GM18508 (cell line): ENCODE measurements at regions not wholly inside any gene's neighbourhood (a gene's known extent, or its start where the extent isn't known, plus 50 kb on each side); places are given as distances from the start of the nearest gene placed in this dataset.
"Not testable (repeated sequence)": the region's sequence is repeated elsewhere in the genome, so short reads cannot be mapped to it uniquely, and the experiment has no call there.

Source experiments
- ATAC-seq: cut with Tn5 transposase; IDR thresholded peaks from one replicate; pipeline ENCODE4 v1.9.1; 2021; ENCODE audit warnings: moderate number of reproducible peaks; ENCODE audit not compliant: insufficient read depth, unreplicated experiment

DNA sequence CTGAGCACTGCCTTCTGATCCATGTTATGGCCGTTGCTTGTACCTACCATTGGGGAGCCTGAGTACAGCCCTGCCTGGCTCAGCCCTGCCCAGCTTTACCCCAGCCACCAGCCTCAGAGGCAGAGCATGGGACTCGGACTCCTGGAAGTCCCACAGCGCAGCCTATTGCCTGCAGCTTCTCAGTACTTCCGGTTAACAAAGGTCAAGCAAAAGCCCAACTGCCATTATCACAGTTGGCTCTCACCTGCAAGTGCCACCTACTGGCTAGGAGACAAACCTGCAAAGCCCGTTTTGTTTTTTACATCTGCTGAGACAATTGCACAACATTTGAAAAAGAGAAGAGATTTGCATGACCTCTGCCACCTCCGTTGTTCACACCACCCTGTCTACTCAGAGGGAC, 1081.7 kb downstream of the NAALADL2 start:
- ATAC-seq = no peak

DNA sequence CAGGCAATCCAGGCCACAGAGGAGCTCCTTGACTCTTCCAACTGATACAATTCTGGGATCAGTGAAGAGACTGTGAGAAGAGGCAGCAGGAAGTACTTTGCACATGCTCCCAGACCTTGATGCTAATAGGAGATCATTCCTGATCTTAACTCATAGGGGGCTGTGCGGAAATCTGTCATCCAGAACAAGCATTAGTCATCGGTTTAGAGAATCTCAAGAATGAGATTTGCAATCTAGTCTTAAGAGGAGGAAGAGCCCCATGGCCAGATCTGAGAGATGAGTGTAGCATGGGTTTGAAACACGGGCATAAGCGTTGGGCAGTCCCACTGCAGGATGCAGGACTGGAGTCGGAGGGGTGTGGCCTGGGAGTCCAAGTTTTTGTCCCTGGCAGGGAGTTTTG, 1081.1 kb downstream of the NAALADL2 start:
- ATAC-seq = no peak

DNA sequence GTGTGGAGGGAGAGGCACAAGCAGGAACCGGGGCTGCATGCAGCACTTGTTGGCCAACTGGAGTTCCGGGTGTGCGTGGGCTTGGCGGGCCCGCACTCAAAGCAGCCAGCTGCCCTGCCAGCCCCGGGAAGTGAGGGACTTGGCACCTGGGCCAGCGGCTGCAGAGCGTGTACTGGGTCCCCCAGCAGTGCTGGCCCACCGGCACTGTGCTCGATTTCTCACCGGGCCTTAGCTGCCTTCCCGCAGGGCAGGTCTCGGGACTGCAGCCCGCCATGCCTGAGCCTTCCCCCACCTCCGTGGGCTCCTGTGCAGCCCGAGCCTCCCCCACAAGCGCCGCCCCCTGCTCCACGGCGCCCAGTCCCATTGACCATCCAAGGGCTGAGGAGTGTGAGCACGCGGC, 1078.2 kb downstream of the NAALADL2 start:
- ATAC-seq = not testable (repeated sequence)

DNA sequence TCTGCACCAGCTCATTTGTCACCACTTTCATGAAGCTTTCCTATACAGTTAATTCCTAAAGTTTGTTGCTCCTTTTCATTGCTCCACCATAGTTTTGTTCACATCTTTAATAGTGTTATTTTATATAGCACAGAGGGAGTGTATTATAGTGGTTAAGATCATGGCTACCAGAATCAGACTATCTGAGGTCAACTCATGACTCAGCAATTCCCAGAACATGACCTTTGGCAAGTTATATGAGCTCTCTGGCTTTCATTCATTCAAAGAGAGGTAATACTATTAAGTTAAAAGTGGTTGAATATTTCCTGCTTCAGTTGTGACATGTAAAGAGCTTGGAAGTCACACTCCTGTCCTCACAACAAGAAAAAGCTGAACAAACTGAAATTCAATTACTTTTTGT, 1073.5 kb downstream of the NAALADL2 start:
- no peak for ATAC-seq

DNA sequence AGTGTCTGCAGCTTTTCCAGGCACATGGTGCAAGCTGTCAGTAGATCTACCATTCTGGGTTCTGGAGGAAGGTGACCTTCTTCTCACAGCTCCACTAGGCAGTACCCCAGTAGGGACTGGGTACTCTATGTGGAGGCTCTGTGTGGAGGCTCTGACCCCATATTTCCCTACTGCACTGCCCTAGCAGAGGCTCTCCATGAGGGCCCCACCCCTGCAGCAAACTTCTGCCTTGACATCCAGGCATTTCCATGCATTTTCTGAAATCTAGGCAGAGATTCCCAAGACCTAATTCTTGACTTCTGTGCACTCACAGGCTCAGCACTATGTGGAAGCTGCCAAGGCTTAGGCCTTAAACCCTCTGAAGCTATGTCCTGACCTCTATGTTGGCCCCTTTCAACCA, 1060.0 kb downstream of the NAALADL2 start:
- ATAC-seq = no peak

DNA sequence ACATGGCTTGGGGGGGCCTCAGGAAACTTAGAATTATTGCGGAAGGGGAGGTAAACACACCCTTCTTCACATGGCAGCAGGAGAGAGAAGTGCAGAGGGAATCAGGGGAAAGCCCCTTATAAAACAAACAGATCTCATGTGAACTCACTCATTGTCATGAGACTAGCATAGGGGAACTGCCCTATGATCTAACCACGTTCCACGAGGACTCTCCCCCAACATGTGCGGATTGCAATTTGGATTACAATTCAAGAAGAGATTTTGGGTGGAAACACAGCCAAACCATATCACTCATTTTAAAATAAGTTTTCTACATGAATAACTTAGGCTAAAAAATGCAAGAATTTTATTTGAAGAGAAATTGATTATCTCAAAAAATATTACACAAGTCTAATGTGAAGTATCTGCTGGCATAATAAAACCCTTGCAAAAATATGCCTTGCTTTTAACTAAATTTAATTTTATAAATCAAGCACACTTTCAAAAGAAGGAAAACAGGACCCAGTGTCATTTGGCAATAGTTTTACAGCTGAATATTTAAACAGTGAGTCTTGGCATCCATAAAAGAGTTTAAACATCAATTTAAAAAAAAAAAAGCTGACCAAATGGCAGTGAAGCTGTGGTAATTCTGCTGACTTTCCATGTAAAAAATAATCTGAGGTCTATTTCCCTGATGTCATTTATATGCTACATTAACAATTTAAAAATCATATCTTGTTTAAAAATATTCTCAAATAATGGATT, 1057.2 kb downstream of the NAALADL2 start:
- no peak for ATAC-seq

DNA sequence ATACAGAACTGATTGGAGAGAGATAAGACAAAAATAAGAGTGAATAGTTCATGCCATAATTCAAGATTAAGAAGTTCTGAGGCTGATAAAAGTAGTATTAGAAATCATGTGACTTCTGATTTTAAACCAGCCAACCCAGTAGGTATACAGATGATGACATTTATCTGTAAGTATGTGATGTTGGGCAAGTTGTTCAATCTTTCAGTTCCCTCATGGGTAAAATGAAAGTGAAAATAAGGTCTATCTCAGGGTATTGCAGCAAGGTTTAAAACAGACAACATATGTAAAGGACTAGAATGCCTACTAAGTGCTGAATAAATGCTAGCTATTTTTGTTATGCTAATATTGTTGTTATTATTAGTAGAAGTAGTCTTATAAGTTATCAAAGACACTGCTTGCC, 1055.7 kb downstream of the NAALADL2 start:
- ATAC-seq = no peak

DNA sequence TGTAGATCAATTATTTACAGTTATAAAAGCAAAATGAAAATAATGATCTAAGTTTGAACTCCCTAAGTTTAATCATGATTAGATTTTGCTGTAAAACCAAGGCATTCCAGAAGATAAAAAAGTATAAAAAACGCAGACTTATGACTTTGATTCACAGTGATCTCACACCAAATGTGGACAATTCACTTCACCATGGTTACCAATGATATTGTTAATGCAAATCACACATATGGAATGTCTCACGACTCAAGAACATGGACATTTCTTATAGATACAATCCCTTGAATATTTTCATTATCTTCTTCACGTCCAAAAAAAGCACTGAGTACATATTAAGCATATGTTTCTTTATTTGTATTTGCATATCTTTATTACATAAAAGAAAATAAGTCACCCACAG, 1054.2 kb downstream of the NAALADL2 start:
- no peak for ATAC-seq

DNA sequence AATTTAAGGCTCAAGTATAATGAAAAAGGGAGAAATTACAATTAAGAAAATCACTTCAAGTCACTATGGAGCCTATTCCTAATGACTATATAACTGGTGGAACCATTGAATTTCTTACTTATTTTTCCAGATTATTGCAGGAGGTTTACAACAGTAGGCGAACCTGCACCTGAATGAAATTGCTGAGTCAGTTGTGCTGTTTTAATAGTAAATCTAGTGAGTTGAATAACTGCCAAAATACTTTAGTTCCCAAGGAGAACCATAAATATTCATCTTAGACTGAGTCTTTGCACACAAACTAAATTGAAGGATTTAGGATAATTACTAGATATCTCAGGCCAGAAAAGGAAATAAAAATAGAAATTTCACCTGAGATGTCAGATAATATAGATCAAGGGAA, 1052.8 kb downstream of the NAALADL2 start:
- no peak for ATAC-seq

DNA sequence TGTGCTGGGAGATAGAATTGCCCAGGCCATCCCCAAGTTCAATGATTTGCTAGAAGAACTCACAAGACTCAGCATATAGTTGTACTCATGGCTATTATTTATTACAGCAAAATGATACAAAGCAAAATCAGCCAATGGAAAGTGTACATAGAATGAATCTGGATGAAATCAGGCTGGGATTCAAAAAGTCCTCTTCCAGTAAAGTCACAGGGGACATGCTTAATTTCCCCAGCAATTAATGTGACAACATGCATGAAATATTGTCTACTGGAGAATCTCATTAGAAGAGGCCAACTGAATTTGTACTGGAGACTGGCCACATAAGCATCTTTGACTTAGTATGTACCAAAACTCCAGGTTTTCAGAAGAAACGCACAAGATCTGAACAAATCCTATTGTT, 1043.1 kb downstream of the NAALADL2 start:
- no peak for ATAC-seq

DNA sequence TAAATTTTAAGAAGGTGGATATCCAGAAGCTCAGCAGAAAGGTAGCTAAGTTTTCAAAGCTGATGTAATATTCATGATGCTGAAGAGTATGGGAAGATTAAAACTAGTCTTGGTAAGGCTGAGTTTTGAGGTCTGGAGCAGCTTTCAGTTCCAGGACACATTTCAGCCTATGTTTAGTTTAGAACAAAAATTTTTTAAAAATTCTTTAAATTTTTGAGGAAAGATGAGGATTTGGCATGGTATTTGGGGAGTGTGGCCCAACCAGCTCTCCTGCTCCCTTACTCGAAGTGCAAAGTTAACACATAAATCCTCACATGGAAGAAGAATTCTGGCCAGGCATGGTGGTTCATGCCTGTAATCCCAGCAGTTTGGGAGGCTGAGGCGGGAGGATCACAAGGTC, 1039.1 kb downstream of the NAALADL2 start:
- no peak for ATAC-seq

DNA sequence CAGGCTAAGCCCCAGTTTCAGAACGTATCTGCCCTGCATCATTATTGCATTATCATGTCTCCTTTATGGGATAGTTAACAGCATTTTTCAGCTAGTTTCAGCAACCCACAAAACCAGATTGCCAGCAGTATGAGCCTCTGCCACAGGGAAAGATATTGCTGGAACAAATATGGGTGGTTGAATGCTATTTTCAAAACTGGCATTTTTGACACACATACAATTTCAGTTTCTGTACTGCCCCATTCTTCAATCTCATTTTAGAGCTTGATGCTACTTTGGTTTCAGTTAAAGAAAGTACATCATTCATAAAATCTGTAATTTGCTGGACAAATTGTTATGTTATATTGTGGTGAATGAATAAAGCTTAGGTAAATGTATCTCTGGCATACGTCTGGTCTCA, 1037.5 kb downstream of the NAALADL2 start:
- no peak for ATAC-seq

DNA sequence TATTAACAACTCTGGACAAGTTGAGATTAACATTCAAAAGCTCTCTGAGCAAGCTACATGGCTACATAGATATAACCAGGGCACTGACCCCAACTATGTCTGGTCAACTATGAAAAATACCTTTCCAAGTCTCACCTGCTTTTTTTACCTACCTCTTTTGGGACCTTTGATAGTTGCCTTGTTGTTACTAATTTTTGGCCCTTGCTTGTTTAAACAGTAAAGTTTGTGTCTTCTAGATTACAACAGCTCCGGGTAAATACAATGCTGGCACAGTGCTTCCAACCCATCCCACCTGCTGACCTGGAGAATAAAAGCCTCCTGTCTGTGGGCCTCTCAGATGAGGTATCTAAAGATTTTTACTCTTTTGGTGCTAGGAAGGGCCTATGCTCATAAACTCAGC, 1036.6 kb downstream of the NAALADL2 start:
- ATAC-seq = no peak

DNA sequence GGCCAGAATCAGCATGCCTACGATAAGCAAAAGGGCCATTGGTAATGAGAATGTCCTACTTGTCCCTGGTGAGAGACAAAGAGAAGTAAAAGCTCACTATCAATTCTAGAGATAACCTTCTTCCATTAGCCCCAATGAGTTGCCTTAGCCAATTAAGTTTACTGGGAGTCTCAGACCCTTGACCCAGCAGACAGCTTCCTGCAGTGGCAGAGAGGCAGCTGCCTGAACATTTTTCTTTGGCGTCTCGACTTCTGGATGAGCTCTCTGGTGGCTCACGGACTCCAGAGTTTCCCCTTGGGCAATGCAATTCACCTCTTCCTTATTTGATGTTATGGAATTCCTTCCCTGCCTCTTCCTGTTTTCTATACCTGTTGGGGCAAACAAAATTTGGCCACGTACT, 1034.4 kb downstream of the NAALADL2 start:
- ATAC-seq = no peak

DNA sequence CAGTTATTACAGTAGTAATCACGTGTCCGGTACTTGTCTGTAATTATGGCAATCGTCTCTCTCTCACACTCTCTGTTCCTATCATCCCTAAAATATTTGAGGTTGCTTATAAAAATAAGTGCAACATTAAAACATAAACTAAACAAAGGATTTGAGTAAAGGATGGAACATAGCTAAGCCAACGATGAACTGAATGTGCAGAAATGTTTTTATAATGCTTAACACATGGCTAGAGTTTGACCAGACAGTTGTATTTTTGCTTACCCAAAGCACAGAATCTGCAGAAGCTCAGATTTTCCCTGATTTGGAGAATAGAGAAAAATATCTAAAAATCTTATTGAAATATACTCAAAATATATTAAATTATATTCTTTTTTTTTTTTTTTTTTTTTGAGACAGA, 1030.9 kb downstream of the NAALADL2 start:
- ATAC-seq = no peak

DNA sequence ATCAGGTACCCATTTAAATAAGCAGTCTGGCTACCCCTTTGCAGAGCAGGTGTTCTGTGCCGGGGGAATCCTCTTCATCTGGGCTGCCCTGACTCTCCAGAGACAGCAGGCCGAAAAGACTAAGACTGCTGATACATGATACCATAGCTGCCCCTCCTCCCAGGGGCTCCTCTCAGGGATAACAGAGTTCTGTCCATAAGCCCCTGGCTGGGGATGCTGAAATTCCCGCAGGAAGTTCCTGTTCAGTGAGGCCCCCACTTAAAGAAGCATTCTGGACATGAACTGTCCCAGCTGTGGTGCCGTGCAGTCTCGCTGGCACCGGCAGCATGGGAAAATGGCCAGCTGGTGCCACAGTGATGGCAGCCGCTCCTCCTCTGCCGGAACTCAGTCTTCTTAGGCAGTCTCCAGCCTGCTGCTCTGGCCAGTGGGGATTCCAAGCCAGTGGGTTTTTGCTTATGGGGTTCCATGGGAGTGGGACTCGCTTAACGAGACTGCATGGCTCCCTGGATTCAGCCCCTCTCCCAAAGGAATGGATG, 1026.2 kb downstream of the NAALADL2 start:
- ATAC-seq = no peak

DNA sequence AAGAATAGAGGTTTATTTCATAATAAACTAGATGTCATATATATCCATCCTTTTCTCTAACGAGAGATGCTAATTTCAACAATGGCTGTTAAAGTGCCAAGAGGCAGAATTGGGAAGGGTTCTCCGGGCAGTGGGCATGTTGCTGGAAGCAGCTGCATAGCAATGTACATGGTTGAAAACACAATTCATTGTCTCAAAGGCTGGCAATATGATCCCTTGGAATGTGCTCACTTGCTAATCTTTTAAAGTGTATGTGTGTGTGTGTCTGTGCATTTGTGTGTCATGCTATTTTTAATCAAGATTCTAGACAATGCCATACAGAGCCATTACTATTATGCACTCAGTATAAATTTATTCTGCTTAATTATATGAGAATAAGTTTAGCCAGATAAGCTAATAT, 1020.3 kb downstream of the NAALADL2 start:
- ATAC-seq = no peak

DNA sequence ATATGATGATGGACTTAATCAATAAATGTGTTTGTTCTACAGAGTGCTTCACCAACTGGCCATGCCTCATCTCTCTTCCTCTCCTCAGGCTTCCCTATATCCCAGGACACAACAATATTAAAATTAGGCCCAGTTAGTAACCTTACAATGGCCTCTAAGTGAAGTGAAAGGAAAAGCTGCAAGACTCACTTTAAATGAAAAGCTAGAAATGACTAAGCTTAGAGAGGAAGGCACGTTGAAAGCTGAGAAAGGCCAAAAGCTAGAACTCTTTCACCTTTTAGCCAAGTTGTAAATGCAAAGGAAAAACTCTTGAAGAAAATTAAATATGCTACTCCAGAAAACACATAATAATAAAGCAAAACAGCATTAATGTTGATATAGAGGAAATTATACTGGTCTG, 1010.3 kb downstream of the NAALADL2 start:
- no peak for ATAC-seq

DNA sequence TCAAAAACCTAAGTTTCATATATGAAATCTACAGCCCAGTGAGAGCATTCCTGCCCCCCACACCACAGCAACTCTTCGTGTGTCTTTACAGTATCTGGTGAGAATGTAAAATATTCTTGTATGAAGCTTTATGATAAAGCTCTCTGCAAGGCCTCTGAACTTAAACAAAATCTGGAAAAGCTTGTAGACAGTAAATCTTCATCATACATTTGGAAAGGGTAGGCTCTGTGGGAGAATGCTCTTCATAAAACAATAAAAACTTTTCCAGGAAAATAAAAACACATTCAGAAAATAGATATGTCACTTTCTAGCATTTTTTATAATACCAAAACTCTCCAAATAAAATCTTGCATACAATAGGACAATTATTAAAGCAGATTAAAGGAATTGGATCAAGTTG, 1009.5 kb downstream of the NAALADL2 start:
- no peak for ATAC-seq

DNA sequence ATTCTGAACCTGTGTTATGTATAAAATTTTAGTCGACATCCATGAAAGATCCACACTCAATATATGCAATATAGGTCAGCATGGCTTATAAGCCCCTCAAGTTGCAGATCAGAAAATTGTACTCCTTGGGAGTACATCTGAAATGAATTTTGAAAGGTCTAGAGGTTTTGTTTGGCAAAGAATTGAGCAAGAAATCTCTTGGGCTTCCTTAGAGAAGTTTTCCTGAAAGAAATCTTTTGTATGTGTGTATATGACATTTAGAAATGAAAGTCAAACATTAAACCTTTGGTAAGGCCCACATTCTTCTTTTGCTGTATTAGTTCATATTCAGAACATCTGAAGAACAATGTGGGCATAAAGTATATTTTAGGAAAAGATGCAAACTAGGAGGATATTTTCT, 1006.6 kb downstream of the NAALADL2 start:
- no peak for ATAC-seq

DNA sequence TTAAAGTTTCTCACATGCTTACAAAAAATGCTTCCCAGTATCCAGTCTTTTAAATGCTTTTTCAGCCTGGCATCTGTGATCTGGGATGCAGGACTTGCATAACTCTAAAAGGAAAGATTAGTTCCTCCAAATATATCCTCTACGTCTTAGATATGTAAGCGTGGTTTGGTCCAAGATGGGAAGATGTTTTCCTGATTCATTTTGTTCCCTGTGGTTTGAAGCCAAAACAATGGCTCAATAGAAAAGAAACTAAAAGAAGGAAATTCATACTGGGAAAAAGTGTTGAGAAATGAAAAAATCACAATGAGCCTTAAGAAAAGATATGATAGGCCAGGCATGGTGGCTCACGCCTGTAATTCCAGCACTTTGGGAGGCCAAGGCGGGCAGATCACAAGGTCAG, 1002.8 kb downstream of the NAALADL2 start:
- ATAC-seq = no peak
